Lung (tissue), 11 donors: ENCODE measurements at regions not wholly inside any gene's neighbourhood (a gene's known extent, or its start where the extent isn't known, plus 50 kb on each side); places are given as distances from the start of the nearest gene placed in this dataset.

Source experiments
- ATAC-seq: fragments of 200-7000 bp; cut with Tn5 transposase; one replicate; pipeline ENCODE4 v1.9.1; 2020; ENCODE audit warnings: moderate number of reproducible peaks; ENCODE audit not compliant: insufficient read depth, low FRiP score
- DNase-seq, 3 donors: peaks; one replicate each; pipeline ENCODE4 v3.0.0-alpha.2; 2013 to 2017
- H3K27ac ChIP-seq, 2 donors: one replicate each; pipeline ENCODE4 v1.5.1; 2013; ENCODE audit warnings: mild to moderate bottlenecking in 2 of 2, moderate library complexity in 2 of 2, control low read depth in 1 of 2, inconsistent platforms in 1 of 2, low read depth in 1 of 2, low read length in 1 of 2
- H3K27me3 ChIP-seq, 3 donors: one replicate each; pipeline ENCODE4 v1.5.1; 2013; ENCODE audit warnings: low read length in 2 of 3; ENCODE audit not compliant: control insufficient read depth in 3 of 3, insufficient read depth in 3 of 3
- H3K36me3 ChIP-seq, 4 donors: one replicate each; pipeline ENCODE4 v1.5.1; 2013; ENCODE audit warnings: low read length in 4 of 4, mild to moderate bottlenecking in 1 of 4, moderate library complexity in 1 of 4; ENCODE audit not compliant: control insufficient read depth in 4 of 4, insufficient read depth in 4 of 4
- H3K4me1 ChIP-seq, 5 donors: one replicate each; pipeline ENCODE4 v1.5.1; 2013; ENCODE audit warnings: low read length in 5 of 5, mild to moderate bottlenecking in 2 of 5, moderate library complexity in 1 of 5; ENCODE audit not compliant: control insufficient read depth in 5 of 5, insufficient read depth in 5 of 5
- H3K4me3 ChIP-seq: one replicate; pipeline ENCODE4 v1.5.1; 2013; ENCODE audit warnings: mild to moderate bottlenecking, control low read depth, moderate library complexity
- H3K9ac ChIP-seq, 2 donors: one replicate each; pipeline ENCODE4 v1.5.1; 2013; ENCODE audit warnings: low read length in 2 of 2, control low read depth in 1 of 2; ENCODE audit not compliant: insufficient read depth in 1 of 2
- H3K9me3 ChIP-seq, 4 donors: one replicate each; pipeline ENCODE4 v1.5.1; 2013; ENCODE audit warnings: low read length in 3 of 4, mild to moderate bottlenecking in 1 of 4, moderate library complexity in 1 of 4; ENCODE audit not compliant: control insufficient read depth in 4 of 4, insufficient read depth in 3 of 4
- WGBS, 2 donors: extraction: QIAGEN DNeasy Blood & Tissue Kit; methylation state at CpG; one replicate each; pipeline ENCODE4 v1.1.7; 2013; 5-methylcytosine and 5-hydroxymethylcytosine counted together
- TF ChIP-seq, protein P1 (sequence below): IDR thresholded peaks from 2 replicates; pipeline ENCODE4 v1.5.1; 2012; ENCODE audit warnings: mild to moderate bottlenecking; ENCODE audit errors: control extremely low read depth, extremely low read depth
- donor health status: control.
- donor health status: control.
- donor health status: Bipolar disorder and iron deficiency.
- donor health status: healthy.
- donor health status: DM: yes; HTN: yes; CAD: no.

- Histone ChIP-seq H3K36me3 (no peaks in the 10 kb centered on the region), H3K27me3 (peaks cover 0 to 7% (median 0%) of the 10 kb centered on the region in 3 donors), H3K9ac (no peak overlapping the region), H3K27ac (no peak overlapping the region), H3K4me3 (no peak overlapping the region), H3K9me3 (peaks cover 0 to 19% (median 2%) of the 10 kb centered on the region in 4 donors), H3K4me1 (no peaks in the 10 kb centered on the region)
- DNase-seq = no peak
- TF ChIP-seq, protein P1, sequence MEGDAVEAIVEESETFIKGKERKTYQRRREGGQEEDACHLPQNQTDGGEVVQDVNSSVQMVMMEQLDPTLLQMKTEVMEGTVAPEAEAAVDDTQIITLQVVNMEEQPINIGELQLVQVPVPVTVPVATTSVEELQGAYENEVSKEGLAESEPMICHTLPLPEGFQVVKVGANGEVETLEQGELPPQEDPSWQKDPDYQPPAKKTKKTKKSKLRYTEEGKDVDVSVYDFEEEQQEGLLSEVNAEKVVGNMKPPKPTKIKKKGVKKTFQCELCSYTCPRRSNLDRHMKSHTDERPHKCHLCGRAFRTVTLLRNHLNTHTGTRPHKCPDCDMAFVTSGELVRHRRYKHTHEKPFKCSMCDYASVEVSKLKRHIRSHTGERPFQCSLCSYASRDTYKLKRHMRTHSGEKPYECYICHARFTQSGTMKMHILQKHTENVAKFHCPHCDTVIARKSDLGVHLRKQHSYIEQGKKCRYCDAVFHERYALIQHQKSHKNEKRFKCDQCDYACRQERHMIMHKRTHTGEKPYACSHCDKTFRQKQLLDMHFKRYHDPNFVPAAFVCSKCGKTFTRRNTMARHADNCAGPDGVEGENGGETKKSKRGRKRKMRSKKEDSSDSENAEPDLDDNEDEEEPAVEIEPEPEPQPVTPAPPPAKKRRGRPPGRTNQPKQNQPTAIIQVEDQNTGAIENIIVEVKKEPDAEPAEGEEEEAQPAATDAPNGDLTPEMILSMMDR = no peak
- 84 to 89% methylated on average over 4 of the region's 4 CpGs for WGBS, 2 donors
- ATAC-seq = no peak
Observed at GRCh38 chr20:43832961-43833360, 81.7 kb upstream of the TOX2 start.

- 64 to 70% methylated on average over 9 of the region's 9 CpGs for WGBS, 2 donors
- Histone ChIP-seq H3K4me3 (no peak overlapping the region), H3K27ac (no peak overlapping the region), H3K9me3 (peaks cover 0 to 19% (median 2%) of the 10 kb centered on the region in 4 donors), H3K4me1 (no peaks in the 10 kb centered on the region), H3K36me3 (no peaks in the 10 kb centered on the region), H3K9ac (no peak overlapping the region), H3K27me3 (peaks cover 0 to 7% (median 0%) of the 10 kb centered on the region in 3 donors)
- TF ChIP-seq, protein P1 = no peak
- no peak for DNase-seq
- no peak for ATAC-seq
Observed at GRCh38 chr20:43832096-43832816, 82.4 kb upstream of the TOX2 start.

DNA sequence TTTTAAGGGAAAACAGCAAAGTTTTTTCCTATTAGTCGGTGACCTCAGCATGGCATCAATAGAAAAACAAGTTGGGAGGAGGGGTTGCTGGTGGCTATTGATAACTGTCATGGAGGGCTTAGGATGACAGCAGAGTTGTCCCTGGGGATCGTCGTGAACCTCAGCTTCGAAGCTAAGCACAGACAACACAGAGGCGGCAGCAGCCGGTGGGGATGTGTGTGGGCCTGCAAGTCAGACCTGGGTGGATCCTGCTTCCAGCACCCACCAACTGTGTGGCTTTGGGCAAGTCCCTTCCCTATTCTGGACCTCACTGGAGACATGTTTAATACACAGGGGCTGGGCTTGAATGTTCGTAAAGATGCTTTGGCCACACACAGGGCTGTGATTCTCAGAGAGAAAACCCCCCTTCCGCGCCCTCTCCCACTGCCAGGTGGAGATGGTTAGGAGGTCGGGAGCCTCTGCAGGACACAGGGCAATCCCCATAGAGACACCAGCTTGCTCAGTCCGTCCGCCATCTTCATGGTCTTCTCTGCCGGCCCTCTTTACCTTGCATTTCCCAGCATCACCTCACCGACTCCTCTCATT, 83.1 kb upstream of the TOX2 start:
- ATAC-seq = no peak
- 89 to 90% methylated on average over 14 of the region's 14 CpGs for WGBS, 2 donors
- Histone ChIP-seq H3K4me1 (no peaks in the 10 kb centered on the region), H3K9ac (no peak overlapping the region), H3K27me3 (peaks cover 0 to 9% (median under 1%) of the 10 kb centered on the region in 3 donors), H3K36me3 (no peaks in the 10 kb centered on the region), H3K9me3 (peaks cover 0 to 19% (median 2%) of the 10 kb centered on the region in 4 donors), H3K4me3 (no peak overlapping the region), H3K27ac (no peak overlapping the region)
- DNase-seq = no peak
- TF ChIP-seq, protein P1 = no peak
